GM21447 (cell line): ENCODE measurements at regions not wholly inside any gene's neighbourhood (a gene's known extent, or its start where the extent isn't known, plus 50 kb on each side); places are given as distances from the start of the nearest gene placed in this dataset.

ENCODE experiments used
- ATAC-seq: cut with Tn5 transposase; IDR thresholded peaks from one replicate; pipeline ENCODE4 v1.9.1; 2021; ENCODE audit not compliant: unreplicated experiment

- ATAC-seq: no peak
Measured at GRCh38 chr3:59547874-59548273, 498.0 kb upstream of the CFAP20DC start.

- no peak for ATAC-seq
Measured at GRCh38 chr3:59546522-59546921, 496.7 kb upstream of the CFAP20DC start.

DNA sequence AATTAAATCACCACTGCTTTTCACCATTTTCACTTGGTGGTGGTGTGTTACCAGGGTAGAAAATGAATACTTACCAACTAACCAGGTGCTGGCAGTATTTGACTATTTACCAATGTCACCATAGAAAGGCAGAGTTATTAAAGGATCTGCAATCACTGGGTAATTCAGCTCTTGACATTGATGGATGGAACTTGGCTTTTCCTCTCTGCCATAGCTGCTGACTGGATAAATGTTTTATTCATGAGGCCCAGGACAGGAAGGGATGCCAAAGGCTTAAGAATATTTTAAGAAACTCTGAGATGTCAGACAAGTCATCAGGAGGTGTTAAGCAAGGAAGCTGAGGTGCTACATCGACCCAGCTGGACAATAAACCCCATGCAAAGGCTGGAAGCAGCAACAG, 495.5 kb upstream of the CFAP20DC start:
- no peak for ATAC-seq

DNA sequence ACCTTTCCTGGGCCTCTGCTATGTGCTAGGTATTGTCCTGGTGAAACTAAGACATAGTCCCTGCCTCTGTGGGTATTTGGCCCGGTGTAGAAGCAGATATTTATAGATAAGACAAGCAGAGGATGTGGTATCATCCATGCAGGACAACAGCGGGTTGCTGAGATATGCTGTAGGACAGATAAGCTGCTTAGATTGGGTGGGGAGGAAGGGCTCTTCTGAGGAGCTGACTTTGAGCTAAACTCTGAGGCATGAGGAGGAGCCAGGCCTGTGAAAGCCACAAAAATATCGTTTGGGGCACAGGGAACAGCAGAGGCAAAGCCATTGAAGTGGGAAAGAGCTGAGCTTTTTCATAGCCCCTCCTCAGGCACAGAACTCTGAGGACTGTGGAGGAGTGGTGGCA, 492.5 kb upstream of the CFAP20DC start:
- ATAC-seq: no peak

DNA sequence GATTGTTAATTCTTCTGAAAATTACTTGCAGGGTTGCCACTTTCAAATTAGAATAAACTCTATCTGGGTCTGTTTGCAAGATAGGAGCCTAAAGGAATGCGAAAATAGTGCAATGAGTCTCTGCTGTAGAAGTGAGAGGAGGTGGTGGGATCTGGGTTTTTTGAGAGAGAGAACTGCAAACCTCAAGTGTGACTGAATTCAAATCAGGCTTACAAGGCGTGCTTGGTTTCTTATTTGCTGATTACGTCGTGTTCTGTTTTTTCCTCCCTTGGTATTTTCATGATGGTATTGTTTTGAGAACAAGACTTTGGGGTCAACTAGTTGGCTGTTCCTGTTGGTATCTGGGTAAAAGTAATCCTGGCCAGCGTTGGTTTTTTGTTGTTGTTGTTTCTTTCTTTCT, 490.9 kb upstream of the CFAP20DC start:
- peak; percentile 81 for ATAC-seq

DNA sequence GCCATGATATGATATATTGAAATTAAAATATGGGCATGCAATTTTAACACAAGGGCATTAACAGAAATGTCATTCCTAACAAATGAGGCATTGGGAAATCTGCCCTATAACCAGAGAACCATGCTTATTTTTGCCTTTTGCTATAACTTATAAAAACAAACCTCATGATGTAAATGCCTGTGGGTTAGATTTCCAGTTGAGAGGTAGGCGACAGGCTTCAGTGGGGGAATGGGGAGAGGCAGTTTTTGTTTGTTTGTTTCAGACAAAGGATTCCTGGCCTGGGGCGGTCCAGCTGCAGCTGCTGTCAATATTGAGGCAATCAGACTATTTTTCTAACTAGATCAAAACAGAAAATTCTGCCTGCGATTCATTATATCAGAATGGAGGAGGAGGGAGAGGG, 490.4 kb upstream of the CFAP20DC start:
- ATAC-seq: no peak

DNA sequence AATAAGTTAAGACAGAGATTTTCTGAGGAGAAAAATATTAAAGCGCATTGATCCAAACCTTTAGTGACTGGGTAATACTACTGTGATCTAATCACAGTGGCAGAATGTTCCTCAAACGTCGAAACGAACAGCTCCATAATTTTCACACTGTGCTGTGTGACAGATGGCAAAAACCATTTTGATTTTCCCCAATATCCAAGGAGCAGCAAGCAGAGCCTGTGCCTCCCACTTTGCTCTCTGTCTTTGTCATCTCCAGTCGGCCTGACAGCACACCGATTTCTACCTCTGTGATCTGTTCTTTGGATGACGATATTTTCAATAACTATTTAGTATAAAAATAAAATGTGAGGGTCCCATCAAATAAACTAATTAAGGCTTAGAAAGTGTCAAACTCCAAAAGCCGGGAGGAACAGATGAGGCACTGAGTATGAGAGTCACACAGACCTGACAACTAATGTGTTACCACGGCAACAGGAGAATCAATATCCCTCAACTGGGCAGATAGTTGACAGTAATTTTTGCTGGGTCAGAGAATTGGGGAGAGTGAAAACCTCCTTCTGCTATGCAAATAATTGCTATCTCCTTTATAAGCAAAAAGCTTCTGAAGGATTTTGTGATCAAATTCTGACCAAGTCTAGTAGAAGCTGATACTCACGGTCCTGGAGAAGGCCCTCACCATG, 489.1 kb upstream of the CFAP20DC start:
- no peak for ATAC-seq

- no peak for ATAC-seq
Measured at GRCh38 chr3:59535791-59536221, 486.0 kb upstream of the CFAP20DC start.

- ATAC-seq: no peak
Measured at GRCh38 chr3:59531994-59532393, 482.2 kb upstream of the CFAP20DC start.

- ATAC-seq: no peak
Measured at GRCh38 chr3:59531066-59531745, 481.4 kb upstream of the CFAP20DC start.

DNA sequence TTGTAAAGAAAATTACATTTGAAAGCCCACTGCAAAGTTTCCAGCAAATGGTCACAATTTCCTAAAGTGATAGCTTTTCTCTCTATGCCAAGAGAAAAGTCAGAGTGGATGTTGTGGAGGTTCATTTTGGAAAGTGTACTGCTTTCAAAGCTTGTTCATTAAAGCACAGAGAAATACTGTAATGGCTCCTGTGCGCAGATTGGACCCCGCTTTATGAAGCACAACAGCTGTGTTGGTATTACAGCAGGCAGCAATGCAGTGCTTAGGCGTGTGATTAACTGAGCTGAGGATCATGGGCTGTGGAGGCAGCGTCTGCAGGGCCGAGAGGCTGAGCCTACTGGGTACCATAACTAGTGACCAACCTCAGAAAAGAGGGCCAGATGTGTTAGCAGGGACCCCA, 478.4 kb upstream of the CFAP20DC start:
- ATAC-seq: no peak

DNA sequence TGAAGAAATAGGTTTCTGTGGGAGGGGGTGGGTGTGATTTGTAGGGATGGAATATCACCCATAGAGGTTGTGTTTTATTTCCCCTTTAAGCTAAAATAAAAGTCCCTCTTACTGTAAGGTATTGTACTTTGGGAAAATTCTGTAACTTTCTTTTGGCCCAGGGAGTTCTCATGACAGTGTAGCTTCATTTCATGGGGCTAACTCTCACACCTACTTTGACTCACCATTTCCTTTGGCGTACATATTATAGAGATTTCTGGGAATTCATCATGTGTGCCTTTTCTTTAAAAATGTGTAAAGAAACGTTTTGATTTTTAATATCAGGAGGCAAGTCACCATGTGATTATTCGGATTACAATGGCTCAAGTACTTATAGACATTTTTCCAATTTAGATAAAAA, 477.7 kb upstream of the CFAP20DC start:
- no peak for ATAC-seq

- ATAC-seq: no peak
Measured at GRCh38 chr3:59526999-59527398, 477.2 kb upstream of the CFAP20DC start.

DNA sequence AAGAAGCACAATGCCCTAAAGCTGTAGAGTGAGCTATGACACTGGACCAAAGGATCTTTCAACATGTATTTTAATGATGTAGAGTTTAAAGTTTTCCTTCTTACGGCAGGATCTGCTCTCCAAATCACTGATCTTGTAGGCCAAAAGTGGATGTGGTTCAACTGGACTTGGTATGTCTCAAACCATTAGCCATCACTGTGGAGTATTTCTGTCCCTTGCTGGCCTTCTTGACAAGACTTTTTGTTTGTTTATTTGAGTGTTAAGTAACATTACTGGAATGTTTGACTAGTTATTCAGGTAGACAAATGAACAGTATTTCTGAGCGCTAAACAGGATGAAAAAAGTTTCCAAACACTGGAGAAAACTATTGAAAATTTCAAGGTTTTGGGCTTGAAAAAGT, 472.7 kb upstream of the CFAP20DC start:
- no peak for ATAC-seq

DNA sequence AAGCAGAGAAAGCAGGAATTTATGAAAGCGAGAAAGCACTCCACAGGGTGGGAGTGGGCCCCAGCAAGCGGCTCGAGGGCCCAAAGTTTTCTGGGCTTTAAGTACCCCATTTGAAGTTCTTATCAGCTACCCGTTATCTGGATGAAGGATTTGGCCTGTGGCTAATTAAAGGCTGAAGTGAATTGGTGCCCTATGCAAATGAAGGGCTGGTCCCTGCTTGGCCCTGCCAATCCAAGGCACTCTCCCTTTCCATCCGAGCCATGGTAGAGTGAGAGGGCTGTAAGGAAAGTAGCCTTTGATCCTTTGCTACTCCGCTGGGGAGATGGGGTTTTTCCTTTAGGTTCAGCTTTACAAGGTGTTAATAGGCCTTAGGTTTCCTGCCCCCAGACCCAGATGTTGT, 469.3 kb upstream of the CFAP20DC start:
- no peak for ATAC-seq

DNA sequence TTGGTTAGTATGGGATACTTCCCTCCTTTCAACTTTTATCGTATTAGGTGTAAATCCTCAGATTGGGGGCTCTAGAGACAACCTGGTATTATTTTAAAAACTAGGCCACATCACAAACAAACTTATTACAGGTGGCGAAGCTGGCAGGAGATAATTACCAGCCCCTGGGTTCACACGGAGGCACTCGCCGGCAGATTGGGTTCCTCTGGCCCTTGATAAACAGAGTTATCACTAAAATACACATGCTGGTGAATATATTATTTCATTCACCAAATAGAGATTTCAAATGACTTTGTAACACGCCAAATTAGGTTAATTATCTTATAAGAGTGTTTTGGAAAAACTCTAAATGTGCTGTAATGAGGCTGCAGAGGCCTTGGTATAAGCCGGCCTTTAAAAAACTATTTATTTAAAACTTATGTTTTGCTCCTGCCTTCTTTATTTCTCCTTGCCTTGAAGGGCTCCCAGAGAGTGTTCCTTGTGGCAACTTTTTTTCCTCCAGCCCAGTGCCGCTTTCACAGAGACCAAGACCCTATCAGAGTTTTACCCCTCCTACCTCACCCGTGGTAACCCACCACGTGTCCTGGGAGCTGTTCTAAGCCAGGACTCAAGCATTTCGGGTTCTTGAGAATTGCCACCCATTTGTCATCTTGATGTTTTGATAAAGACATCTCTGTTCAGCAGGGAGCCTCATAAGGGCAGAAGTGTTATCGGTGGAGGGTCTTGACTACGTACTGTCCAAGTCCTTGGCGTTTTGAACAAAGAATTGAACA, 468.6 kb upstream of the CFAP20DC start:
- no peak for ATAC-seq

GRCh38 chr3:59517388-59517787, 467.6 kb upstream of the CFAP20DC start:
- no peak for ATAC-seq

DNA sequence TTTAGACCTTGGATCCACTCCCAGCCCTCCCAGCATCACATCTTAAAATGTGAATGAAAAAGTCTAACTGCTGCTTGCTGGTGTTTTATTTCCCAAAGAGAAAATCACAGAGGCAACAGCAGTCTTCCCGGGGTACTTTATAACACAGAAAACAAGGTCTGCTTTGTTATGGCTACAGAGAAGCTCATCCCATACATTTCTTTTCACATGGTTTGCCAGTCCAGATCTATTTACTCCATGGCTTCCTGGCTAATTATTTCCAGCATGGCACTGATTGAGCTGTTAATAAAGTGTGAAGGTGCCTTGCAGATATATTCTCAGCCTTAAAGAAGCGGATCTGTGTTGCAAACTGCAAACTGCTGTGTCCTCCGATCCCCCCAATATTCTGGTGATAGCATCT, 466.1 kb upstream of the CFAP20DC start:
- ATAC-seq: no peak

DNA sequence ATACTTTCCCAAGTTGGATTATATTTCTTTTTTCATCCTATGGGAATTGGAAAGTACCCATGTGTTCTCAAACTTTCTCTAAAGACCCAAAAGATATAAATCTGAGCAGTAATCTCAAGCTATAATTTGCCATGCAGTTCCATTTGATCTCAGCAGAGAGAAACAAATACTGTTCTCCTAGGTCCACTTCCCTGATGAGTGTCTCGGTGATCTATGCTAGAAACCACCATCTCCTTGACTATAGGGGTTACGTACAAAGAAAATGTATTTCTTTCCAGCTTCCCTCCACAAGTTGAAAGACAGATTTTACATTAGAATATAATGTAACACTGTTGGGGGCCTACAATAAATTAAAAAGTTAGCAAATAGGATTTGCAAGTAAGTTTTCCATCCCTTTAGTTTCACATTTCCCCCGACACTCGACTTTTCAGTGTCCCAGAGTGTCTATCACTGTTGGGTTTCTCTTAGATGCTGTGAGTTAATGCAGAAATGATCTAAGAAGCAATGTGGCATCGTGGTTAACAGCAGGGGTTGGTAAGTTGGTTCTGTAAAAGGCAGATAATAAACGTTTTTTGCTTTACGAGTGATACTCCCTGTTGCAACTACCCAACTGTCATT, 465.1 kb upstream of the CFAP20DC start:
- no peak for ATAC-seq

GRCh38 chr3:59513570-59513969, 463.7 kb upstream of the CFAP20DC start:
- ATAC-seq: no peak

DNA sequence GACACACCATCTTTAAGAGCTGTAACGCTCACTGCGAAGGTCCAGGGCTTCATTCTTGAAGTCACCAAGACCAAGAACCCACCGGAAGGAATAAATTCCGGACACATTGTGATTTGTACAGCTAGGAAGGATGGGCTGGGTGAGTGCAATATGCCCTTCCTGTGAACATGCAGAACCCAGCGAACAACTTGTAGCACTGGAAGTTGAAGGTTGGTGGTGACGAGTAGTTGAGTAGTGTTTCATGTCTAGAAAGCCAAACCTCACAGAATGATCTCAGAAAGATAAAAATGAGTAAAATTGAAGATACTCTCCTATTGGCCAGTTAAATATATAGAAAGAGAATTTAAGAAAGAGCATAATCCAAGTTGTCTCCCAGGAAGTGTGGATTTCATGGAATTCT, 462.2 kb upstream of the CFAP20DC start:
- ATAC-seq: no peak

DNA sequence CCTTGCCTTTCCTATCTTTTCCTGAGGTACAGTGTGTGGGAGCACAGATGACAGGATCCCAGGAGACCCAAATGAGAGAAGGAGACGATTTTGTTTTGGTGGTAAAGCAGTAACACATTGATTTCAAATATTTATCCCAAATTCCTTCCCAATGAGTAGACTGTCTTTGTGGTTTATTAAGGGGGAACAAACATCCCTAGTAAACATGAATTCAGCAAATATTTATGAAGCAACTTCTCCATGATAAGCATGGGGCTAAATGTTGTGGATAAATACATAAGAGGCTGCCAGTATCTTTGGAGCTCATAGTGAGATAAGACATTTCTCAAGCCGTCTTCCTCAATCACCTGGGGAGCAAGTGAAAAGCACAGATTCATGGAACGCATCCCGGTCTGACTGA, 460.8 kb upstream of the CFAP20DC start:
- ATAC-seq: no peak
